Tibial nerve (tissue), 4 donors: ENCODE measurements at regions not wholly inside any gene's neighbourhood (a gene's known extent, or its start where the extent isn't known, plus 50 kb on each side); places are given as distances from the start of the nearest gene placed in this dataset.

ENCODE experiments used
- EP300 ChIP-seq, 2 donors: sonication (generic); formaldehyde crosslinking; IDR thresholded peaks; one replicate each; pipeline ENCODE4 v1.6.1; 2017; ENCODE audit warnings: antibody characterized with exemption in 2 of 2, mild to moderate bottlenecking in 1 of 2
- TF ChIP-seq, protein P1 (sequence below), 5 experiments: fragments of 200-600 bp in 3 of 5; fragments of 450-650 bp in 2 of 5; sonication (generic) in 3 of 5; IDR thresholded peaks; one replicate each; pipeline ENCODE4 v1.5.1; 2016 to 2019; ENCODE audit warnings: antibody characterized with exemption in 5 of 5, mild to moderate bottlenecking in 3 of 5, moderate library complexity in 2 of 5

DNA sequence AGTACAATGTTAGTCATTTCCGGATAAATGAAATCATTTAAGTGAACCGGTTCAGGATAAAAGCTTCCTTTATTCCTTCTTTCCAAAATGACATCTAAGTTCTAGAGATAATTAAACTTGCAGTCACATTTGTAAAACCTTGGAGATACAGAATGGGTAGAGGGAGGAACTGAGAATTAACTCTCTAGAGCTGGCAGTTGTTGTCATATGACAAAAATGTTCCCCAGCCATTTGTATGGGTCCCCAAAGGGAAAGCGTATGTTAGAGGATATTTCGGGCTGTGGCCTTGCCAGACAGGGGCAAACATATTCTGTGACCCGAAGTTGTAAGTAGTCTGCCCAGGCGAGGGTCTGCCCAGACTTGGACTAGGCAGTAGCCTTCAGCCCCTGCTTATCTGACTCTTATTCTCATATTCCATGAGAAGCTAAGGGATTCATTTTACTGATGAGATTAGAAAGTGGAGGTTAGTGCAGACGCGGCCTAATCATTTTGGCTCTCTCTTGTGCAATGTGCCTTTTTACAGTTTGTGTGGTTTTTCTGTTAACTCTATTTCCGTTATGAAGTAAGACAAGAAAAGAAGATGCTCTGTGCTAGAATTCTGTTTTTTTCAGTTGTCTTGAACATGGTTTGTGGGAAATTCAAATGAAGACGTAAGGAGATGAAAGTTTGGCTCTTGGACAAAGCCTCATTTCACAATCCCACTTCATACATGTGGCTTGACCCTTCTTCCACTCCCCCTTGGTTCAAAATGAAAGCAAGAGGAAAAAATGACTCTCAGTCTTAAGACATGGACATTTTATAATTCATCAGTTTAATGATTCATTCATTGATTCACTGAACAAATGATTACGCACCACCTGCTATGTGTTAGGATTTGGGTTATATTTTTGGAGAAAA is 2394.2 kb upstream of the AGA start:
- TF ChIP-seq, protein P1, sequence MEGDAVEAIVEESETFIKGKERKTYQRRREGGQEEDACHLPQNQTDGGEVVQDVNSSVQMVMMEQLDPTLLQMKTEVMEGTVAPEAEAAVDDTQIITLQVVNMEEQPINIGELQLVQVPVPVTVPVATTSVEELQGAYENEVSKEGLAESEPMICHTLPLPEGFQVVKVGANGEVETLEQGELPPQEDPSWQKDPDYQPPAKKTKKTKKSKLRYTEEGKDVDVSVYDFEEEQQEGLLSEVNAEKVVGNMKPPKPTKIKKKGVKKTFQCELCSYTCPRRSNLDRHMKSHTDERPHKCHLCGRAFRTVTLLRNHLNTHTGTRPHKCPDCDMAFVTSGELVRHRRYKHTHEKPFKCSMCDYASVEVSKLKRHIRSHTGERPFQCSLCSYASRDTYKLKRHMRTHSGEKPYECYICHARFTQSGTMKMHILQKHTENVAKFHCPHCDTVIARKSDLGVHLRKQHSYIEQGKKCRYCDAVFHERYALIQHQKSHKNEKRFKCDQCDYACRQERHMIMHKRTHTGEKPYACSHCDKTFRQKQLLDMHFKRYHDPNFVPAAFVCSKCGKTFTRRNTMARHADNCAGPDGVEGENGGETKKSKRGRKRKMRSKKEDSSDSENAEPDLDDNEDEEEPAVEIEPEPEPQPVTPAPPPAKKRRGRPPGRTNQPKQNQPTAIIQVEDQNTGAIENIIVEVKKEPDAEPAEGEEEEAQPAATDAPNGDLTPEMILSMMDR (IDR thresholded peaks at IDR 0.05): no peak
- no peak for TF ChIP-seq EP300 (IDR thresholded peaks at IDR 0.05)
